ENCODE measurements at regions not wholly inside any gene's neighbourhood (a gene's known extent, or its start where the extent isn't known, plus 50 kb on each side); places are given as distances from the start of the nearest gene placed in this dataset.
"Not testable (repeated sequence)": the region's sequence is repeated elsewhere in the genome, so short reads cannot be mapped to it uniquely, and the experiment has no call there.

- no peak for DNase-seq
Observed at GRCh38 chr12:88313554-88313953, 171.4 kb downstream of the TMTC3 start.

GRCh38 chr12:88314706-88315105, 172.6 kb downstream of the TMTC3 start:
- DNase-seq = no peak

GRCh38 chr12:88318726-88319125, 176.6 kb downstream of the TMTC3 start:
- no peak for DNase-seq

- DNase-seq = no peak
Observed at GRCh38 chr12:88325076-88325815, 183.1 kb downstream of the TMTC3 start.

GRCh38 chr12:88325816-88326189, 183.7 kb downstream of the TMTC3 start:
- DNase-seq = no peak

- DNase-seq = no peak
Observed at GRCh38 chr12:88327276-88327675, 185.2 kb downstream of the TMTC3 start.

GRCh38 chr12:88328090-88328489, 186.0 kb downstream of the TMTC3 start:
- DNase-seq = no peak

GRCh38 chr12:88329833-88330232, 187.7 kb downstream of the TMTC3 start:
- DNase-seq = no peak

- DNase-seq = no peak
Observed at GRCh38 chr12:88334271-88334670, 192.2 kb downstream of the TMTC3 start.

GRCh38 chr12:88336076-88336739, 194.1 kb downstream of the TMTC3 start:
- no peak for DNase-seq

- no peak for DNase-seq
Observed at GRCh38 chr12:88338486-88338885, 196.4 kb downstream of the TMTC3 start.

- DNase-seq = no peak
Observed at GRCh38 chr12:88339254-88339949, 197.3 kb downstream of the TMTC3 start.

- DNase-seq = no peak
Observed at GRCh38 chr12:88339966-88340365, 197.9 kb downstream of the TMTC3 start.

- no peak for DNase-seq
Observed at GRCh38 chr12:88342251-88342806, 200.2 kb downstream of the TMTC3 start.

- no peak for DNase-seq
Observed at GRCh38 chr12:88351146-88351545, 209.0 kb downstream of the TMTC3 start.

- no peak for DNase-seq
Observed at GRCh38 chr12:88354691-88355090, 212.6 kb downstream of the TMTC3 start.

GRCh38 chr12:88360343-88360742, 218.2 kb downstream of the TMTC3 start:
- DNase-seq = no peak

GRCh38 chr12:88361493-88361892, 218.8 kb downstream of the KITLG start:
- DNase-seq = no peak

- no peak for DNase-seq
Observed at GRCh38 chr12:88362439-88362838, 217.8 kb downstream of the KITLG start.

GRCh38 chr12:88365403-88365802, 214.9 kb downstream of the KITLG start:
- no peak for DNase-seq

- no peak for DNase-seq
Observed at GRCh38 chr12:88366101-88366500, 214.2 kb downstream of the KITLG start.

- DNase-seq = no peak
Observed at GRCh38 chr12:88367231-88367630, 213.0 kb downstream of the KITLG start.

GRCh38 chr12:88368077-88368476, 212.2 kb downstream of the KITLG start:
- DNase-seq = not testable (repeated sequence)
